Smooth muscle cell of the brain vasculature (primary cell): ENCODE measurements at regions not wholly inside any gene's neighbourhood (a gene's known extent, or its start where the extent isn't known, plus 50 kb on each side); places are given as distances from the start of the nearest gene placed in this dataset.
A peak's percentile ranks its signal among the peaks of the same experiment; 100 is the strongest.
"Not testable (repeated sequence)": the region's sequence is repeated elsewhere in the genome, so short reads cannot be mapped to it uniquely, and the experiment has no call there.

Experiments
- DNase-seq: peaks from one replicate; pipeline ENCODE4 v3.0.0-alpha.2; 2012; ENCODE audit warnings: low read depth, low spot score

- no peak for DNase-seq
These were observed 106.0 kb downstream of the CXCL12 start for GRCh38 chr10:44278837-44279324.

- not testable (repeated sequence) for DNase-seq
These were observed 116.4 kb downstream of the CXCL12 start for GRCh38 chr10:44268435-44268948.

- DNase-seq = no peak
These were observed 117.9 kb downstream of the CXCL12 start for GRCh38 chr10:44267007-44267406.

- no peak for DNase-seq
These were observed 120.7 kb downstream of the CXCL12 start for GRCh38 chr10:44264244-44264643.

- DNase-seq = no peak
These were observed 121.1 kb downstream of the CXCL12 start for GRCh38 chr10:44263771-44264170.

- DNase-seq = no peak
These were observed 122.2 kb downstream of the CXCL12 start for GRCh38 chr10:44262551-44263251.

GRCh38 chr10:44261710-44262455 lies 123.0 kb downstream of the CXCL12 start:
- no peak for DNase-seq

GRCh38 chr10:44261296-44261695 lies 123.6 kb downstream of the CXCL12 start:
- DNase-seq = no peak

- no peak for DNase-seq
These were observed 124.5 kb downstream of the CXCL12 start for GRCh38 chr10:44260286-44260928.

GRCh38 chr10:44259090-44259874 lies 125.6 kb downstream of the CXCL12 start:
- DNase-seq = no peak

- DNase-seq = no peak
These were observed 126.3 kb downstream of the CXCL12 start for GRCh38 chr10:44258460-44259089.

- no peak for DNase-seq
These were observed 126.9 kb downstream of the CXCL12 start for GRCh38 chr10:44258019-44258418.

- DNase-seq = peak; percentile 83
These were observed 131.0 kb downstream of the CXCL12 start for GRCh38 chr10:44253769-44254462.

- not testable (repeated sequence) for DNase-seq
These were observed 132.3 kb downstream of the CXCL12 start for GRCh38 chr10:44252631-44253030.

GRCh38 chr10:44249933-44250332 lies 135.0 kb downstream of the CXCL12 start:
- not testable (repeated sequence) for DNase-seq

- no peak for DNase-seq
These were observed 135.4 kb downstream of the CXCL12 start for GRCh38 chr10:44249490-44249889.

- not testable (repeated sequence) for DNase-seq
These were observed 138.2 kb downstream of the CXCL12 start for GRCh38 chr10:44246700-44247099.

- DNase-seq = not testable (repeated sequence)
These were observed 138.6 kb downstream of the CXCL12 start for GRCh38 chr10:44246287-44246686.

- no peak for DNase-seq
These were observed 139.3 kb downstream of the CXCL12 start for GRCh38 chr10:44245601-44245938.
